ENCODE measurements at regions not wholly inside any gene's neighbourhood (a gene's known extent, or its start where the extent isn't known, plus 50 kb on each side); places are given as distances from the start of the nearest gene placed in this dataset.

DNA sequence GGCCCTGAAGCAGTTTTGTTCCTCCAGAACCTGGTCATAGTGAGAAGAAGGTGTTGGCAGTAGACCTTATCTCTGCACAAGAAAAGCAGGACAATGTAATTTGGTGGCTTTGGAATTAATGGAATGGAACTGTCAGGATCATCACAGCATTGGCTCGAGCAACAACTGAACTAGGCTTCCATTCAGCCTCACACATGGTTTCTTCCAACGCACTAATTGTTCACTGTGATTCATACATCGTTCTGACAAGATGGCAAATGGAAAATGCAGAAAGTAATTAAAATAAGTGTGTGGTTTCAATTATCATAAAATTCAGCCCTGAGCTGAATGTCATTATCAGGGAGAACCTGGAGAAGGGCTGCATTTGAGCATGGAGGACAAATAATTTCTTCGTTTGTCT, 80.6 kb downstream of the MFSD1 start:
- Histone ChIP-seq H3K9ac (ENCODE audit: low read depth in 2 of 2, low read length in 2 of 2) (no peak overlapping the region), H3K27ac (no peak overlapping the region), H3K36me3 (no peaks in the 10 kb centered on the region), H3K4me3 (no peak overlapping the region), H3K9me3 (no peaks in the 10 kb centered on the region), H3K27me3 (no peaks in the 10 kb centered on the region), H3K4me1 (no peaks in the 10 kb centered on the region)
- intact Hi-C loops (cut with DNase I), result no loop called here
- no peak for DNase-seq
- no peak for TF ChIP-seq CTCF (IDR thresholded peaks at IDR 0.05)

- intact Hi-C loops (cut with DNase I), result no loop called here
- no peaks in the 10 kb centered on the region for H3K27me3 ChIP-seq
These were observed 94.9 kb downstream of the MFSD1 start for GRCh38 chr3:158896729-158897128.

DNA sequence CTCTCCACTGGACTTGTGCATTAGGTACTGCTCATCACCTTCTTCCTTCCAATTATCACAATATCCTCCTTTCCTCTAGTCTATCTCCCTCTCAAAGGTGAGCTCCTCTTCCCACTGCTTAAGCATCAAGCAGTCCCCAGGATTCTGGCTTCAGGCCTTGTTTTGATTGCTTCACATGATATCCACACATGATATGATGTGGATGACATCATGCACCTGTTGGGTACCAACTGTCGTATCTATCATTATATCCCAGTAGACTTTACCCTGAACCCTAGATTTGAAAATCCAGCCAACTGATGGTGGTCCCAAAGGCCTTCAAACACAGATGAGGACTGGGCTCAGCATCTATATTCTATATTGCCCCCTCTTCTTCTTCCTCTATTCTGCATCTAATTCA, 104.9 kb downstream of the MFSD1 start:
- Histone ChIP-seq H3K36me3 (no peaks in the 10 kb centered on the region), H3K9ac (ENCODE audit: low read depth in 2 of 2, low read length in 2 of 2) (no peak overlapping the region), H3K27me3 (no peaks in the 10 kb centered on the region), H3K9me3 (no peaks in the 10 kb centered on the region), H3K4me3 (no peak overlapping the region), H3K4me1 (no peaks in the 10 kb centered on the region), H3K27ac (no peak overlapping the region)
- intact Hi-C loops (cut with DNase I), result no loop called here
- no peak for TF ChIP-seq CTCF (IDR thresholded peaks at IDR 0.05)
- no peak for DNase-seq

More at GRCh38 chr3:158896729-158897128, 94.9 kb downstream of the MFSD1 start:
- Histone ChIP-seq H3K36me3 (no peaks in the 10 kb centered on the region), H3K9ac (ENCODE audit: low read depth in 2 of 2, low read length in 2 of 2) (no peak overlapping the region), H3K9me3 (no peaks in the 10 kb centered on the region), H3K4me1 (no peaks in the 10 kb centered on the region), H3K27ac (no peak overlapping the region), H3K4me3 (no peak overlapping the region)
- no peak for TF ChIP-seq CTCF (IDR thresholded peaks at IDR 0.05)
- DNase-seq, result no peak

DNA sequence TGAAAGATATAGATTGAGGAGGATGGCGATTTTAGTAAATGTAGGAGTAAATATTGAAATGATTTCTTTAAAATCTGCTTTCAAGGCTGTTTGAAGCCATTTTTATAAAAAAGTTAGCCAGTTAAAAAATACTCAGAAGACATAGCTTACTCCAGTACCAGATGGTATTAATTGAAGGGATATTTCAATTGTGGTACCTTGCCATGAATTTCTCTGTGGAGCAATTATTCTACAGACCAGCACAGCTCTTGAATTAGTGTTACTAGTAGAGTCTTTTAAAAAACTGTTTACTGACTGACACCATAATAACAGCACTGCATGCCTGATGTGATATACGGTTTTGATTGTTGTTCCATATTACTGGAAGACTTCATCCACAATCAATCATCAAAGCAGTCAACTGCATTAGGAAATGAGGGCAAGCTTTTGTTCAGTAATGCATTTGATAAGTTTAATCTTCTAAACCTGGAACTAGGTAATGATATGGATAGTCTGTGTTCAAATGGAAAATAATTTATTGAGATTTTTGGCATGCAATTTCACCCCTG, 106.4 kb downstream of the MFSD1 start:
- DNase-seq, result no peak
- H3K36me3 ChIP-seq, result no peaks in the 10 kb centered on the region
- H3K27me3 ChIP-seq, result no peaks in the 10 kb centered on the region
- intact Hi-C loops (cut with DNase I), result no loop called here
- H3K4me3 ChIP-seq, result no peak overlapping the region
- H3K4me1 ChIP-seq, result no peaks in the 10 kb centered on the region
- H3K9me3 ChIP-seq, result no peaks in the 10 kb centered on the region
- no peak overlapping the region for H3K9ac ChIP-seq (ENCODE audit: low read depth in 2 of 2, low read length in 2 of 2)
- no peak for TF ChIP-seq CTCF (IDR thresholded peaks at IDR 0.05)
- no peak overlapping the region for H3K27ac ChIP-seq

- intact Hi-C loops (cut with DNase I), result no loop called here
- H3K27me3 ChIP-seq, result no peaks in the 10 kb centered on the region
- no peak for TF ChIP-seq CTCF (IDR thresholded peaks at IDR 0.05)
- no peaks in the 10 kb centered on the region for H3K9me3 ChIP-seq
- no peaks in the 10 kb centered on the region for H3K4me1 ChIP-seq
- no peak overlapping the region for H3K27ac ChIP-seq
- no peak overlapping the region for H3K4me3 ChIP-seq
- DNase-seq, result no peak
- H3K36me3 ChIP-seq, result no peaks in the 10 kb centered on the region
- H3K9ac ChIP-seq (ENCODE audit: low read depth in 2 of 2, low read length in 2 of 2), result no peak overlapping the region
These were observed 108.0 kb downstream of the MFSD1 start for GRCh38 chr3:158909870-158910269.

Measured in colonic mucosa (tissue), 4 donors.